Heart left ventricle (tissue), 13 donors: ENCODE measurements at regions not wholly inside any gene's neighbourhood (a gene's known extent, or its start where the extent isn't known, plus 50 kb on each side); places are given as distances from the start of the nearest gene placed in this dataset.
"Not testable (repeated sequence)": the region's sequence is repeated elsewhere in the genome, so short reads cannot be mapped to it uniquely, and the experiment has no call there.

Experiments
- POLR2A ChIP-seq, 2 donors: fragments of 450-650 bp; IDR thresholded peaks; one replicate each; pipeline ENCODE4 v1.6.1; 2017; ENCODE audit warnings: antibody characterized with exemption in 2 of 2, mild to moderate bottlenecking in 2 of 2, moderate library complexity in 2 of 2
- TF ChIP-seq, protein P1 (sequence below), 12 donors: fragments of 200-600 bp; sonication (generic) in 4 of 12; IDR thresholded peaks; one replicate each; pipeline versions ENCODE4 v1.5.0 to v1.8.0; 2018 to 2022; ENCODE audit warnings: antibody characterized with exemption in 12 of 12, mild to moderate bottlenecking in 5 of 12
- donor health status: ischemic (EF 13 %, LVEDD 7.1; RV severe dilation, severe dysfunction).
- donor health status: DM: no; HTN: yes; CAD: no.
- donor health status: DM: no; HTN: no; CAD: no.
- donor health status: ischemic (EF 25% LVEDD 6.9; RV normal size, moderate dysfunction).
- donor health status: ischemic (EF 25% LVEDD 5.7; RV mildly dilated, moderate dysfunction).
- donor health status: ischemic (EF 35%, LVEDD 5.7; RV mildly dilated, moderate dysfunction).
- donor health status: nonischemic (EF 11% LVEDD 7.7; RV severe dilation, severe dysfunction).
- donor health status: DM: yes; HTN: yes; CAD: no.
- donor health status: PGD.
- donor health status: ischemic (EF 29% LVEDD 5.4; RV normal size, mild dysfunction).
- donor health status: nonischemic (EF 23%, LVEDD 6.1; RV moderate dilation, normal function).

DNA sequence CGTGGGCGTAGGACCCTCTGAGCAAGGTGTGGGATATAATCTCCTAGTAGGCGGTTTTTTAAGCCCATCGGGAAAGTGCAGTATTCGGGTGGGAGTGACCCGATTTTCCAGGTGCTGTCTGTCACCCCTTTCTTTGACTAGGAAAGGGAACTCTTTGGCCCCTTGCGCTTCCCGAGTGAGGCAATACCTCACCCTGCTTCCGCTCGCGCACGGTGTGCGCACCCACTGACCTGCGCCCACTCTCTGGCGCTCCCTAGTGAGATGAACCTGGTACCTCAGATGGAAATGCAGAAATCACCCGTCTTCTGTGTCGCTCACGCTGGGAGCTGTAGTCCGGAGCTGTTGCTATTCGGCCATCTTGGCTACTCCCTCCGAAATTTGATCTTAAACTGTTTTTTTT, 955.9 kb upstream of the POU3F4 start:
- TF ChIP-seq, protein P1, sequence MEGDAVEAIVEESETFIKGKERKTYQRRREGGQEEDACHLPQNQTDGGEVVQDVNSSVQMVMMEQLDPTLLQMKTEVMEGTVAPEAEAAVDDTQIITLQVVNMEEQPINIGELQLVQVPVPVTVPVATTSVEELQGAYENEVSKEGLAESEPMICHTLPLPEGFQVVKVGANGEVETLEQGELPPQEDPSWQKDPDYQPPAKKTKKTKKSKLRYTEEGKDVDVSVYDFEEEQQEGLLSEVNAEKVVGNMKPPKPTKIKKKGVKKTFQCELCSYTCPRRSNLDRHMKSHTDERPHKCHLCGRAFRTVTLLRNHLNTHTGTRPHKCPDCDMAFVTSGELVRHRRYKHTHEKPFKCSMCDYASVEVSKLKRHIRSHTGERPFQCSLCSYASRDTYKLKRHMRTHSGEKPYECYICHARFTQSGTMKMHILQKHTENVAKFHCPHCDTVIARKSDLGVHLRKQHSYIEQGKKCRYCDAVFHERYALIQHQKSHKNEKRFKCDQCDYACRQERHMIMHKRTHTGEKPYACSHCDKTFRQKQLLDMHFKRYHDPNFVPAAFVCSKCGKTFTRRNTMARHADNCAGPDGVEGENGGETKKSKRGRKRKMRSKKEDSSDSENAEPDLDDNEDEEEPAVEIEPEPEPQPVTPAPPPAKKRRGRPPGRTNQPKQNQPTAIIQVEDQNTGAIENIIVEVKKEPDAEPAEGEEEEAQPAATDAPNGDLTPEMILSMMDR (IDR thresholded peaks at IDR 0.05): not testable (repeated sequence)
- TF ChIP-seq POLR2A (IDR thresholded peaks at IDR 0.05): not testable (repeated sequence)
